AG20443 (cell line): ENCODE measurements at regions not wholly inside any gene's neighbourhood (a gene's known extent, or its start where the extent isn't known, plus 50 kb on each side); places are given as distances from the start of the nearest gene placed in this dataset.

ENCODE experiments used
- DNase-seq: peaks from one replicate; pipeline ENCODE4 v3.0.0; 2012; ENCODE audit warnings: low spot score, mixed read lengths

- DNase-seq: no peak
These were observed 742.2 kb downstream of the SLC16A7 start for GRCh38 chr12:60337839-60338549.

- DNase-seq: no peak
These were observed 749.6 kb downstream of the SLC16A7 start for GRCh38 chr12:60345442-60345841.

GRCh38 chr12:60349232-60349978 lies 753.6 kb downstream of the SLC16A7 start:
- DNase-seq: no peak

GRCh38 chr12:60387356-60387755 lies 791.5 kb downstream of the SLC16A7 start:
- no peak for DNase-seq

GRCh38 chr12:60391051-60391450 lies 795.2 kb downstream of the SLC16A7 start:
- DNase-seq: no peak

GRCh38 chr12:60391791-60392190 lies 796.0 kb downstream of the SLC16A7 start:
- no peak for DNase-seq

GRCh38 chr12:60393093-60393492 lies 797.3 kb downstream of the SLC16A7 start:
- DNase-seq: no peak

- DNase-seq: peak; percentile 13
These were observed 798.8 kb downstream of the SLC16A7 start for GRCh38 chr12:60394665-60395064.

GRCh38 chr12:60398547-60398946 lies 802.7 kb downstream of the SLC16A7 start:
- no peak for DNase-seq

- DNase-seq: no peak
These were observed 803.2 kb downstream of the SLC16A7 start for GRCh38 chr12:60399064-60399463.

GRCh38 chr12:60402996-60403395 lies 807.2 kb downstream of the SLC16A7 start:
- DNase-seq: no peak

- DNase-seq: no peak
These were observed 819.5 kb downstream of the SLC16A7 start for GRCh38 chr12:60415351-60415750.

GRCh38 chr12:60419986-60420385 lies 824.2 kb downstream of the SLC16A7 start:
- no peak for DNase-seq

- DNase-seq: no peak
These were observed 825.9 kb downstream of the SLC16A7 start for GRCh38 chr12:60421741-60422140.

- no peak for DNase-seq
These were observed 841.5 kb downstream of the SLC16A7 start for GRCh38 chr12:60437297-60437696.

GRCh38 chr12:60441577-60441976 lies 845.7 kb downstream of the SLC16A7 start:
- no peak for DNase-seq

GRCh38 chr12:60451457-60451856 lies 855.6 kb downstream of the SLC16A7 start:
- DNase-seq: no peak

GRCh38 chr12:60465060-60465459 lies 869.2 kb downstream of the SLC16A7 start:
- no peak for DNase-seq

GRCh38 chr12:60468546-60468945 lies 872.7 kb downstream of the SLC16A7 start:
- no peak for DNase-seq

GRCh38 chr12:60475825-60476224 lies 880.0 kb downstream of the SLC16A7 start:
- DNase-seq: no peak

GRCh38 chr12:60487284-60487683 lies 891.5 kb downstream of the SLC16A7 start:
- DNase-seq: no peak

- no peak for DNase-seq
These were observed 893.2 kb downstream of the SLC16A7 start for GRCh38 chr12:60489071-60489470.

GRCh38 chr12:60494244-60494643 lies 898.4 kb downstream of the SLC16A7 start:
- peak; percentile 52 for DNase-seq

- DNase-seq: no peak
These were observed 902.8 kb downstream of the SLC16A7 start for GRCh38 chr12:60498656-60499055.
